A549 (cell line): ENCODE measurements at regions not wholly inside any gene's neighbourhood (a gene's known extent, or its start where the extent isn't known, plus 50 kb on each side); places are given as distances from the start of the nearest gene placed in this dataset.

ENCODE experiments used
- ESRRA ChIP-seq: fragments of 150-350 bp; IDR thresholded peaks from 2 replicates; pipeline ENCODE4 v1.6.1; 2014; ENCODE audit warnings: mild to moderate bottlenecking, low read length, borderline replicate concordance
- FOSL2 ChIP-seq, 2 experiments: fragments of 450-650 bp in 1 of 2; fragments of >200 bp in 1 of 2; sonication (Bioruptor Twin) in 1 of 2; formaldehyde crosslinking; IDR thresholded peaks; 2 replicates each; pipeline versions ENCODE4 v1.5.0 to v1.6.1; 2016 to 2020; ENCODE audit warnings: mild to moderate bottlenecking in 1 of 2, moderate library complexity in 1 of 2
- JUN ChIP-seq, 2 experiments: fragments of >200 bp; sonication (Bioruptor Twin); formaldehyde crosslinking; IDR thresholded peaks; 2 replicates in 1 of 2; 3 replicates in 1 of 2; pipeline ENCODE4 v1.6.1; 2016 to 2017
- MAX ChIP-seq: IDR thresholded peaks from 2 replicates; pipeline ENCODE4 v1.6.1; 2012
- MAZ ChIP-seq: fragments of 150-350 bp; IDR thresholded peaks from 2 replicates; pipeline ENCODE4 v1.6.1; 2014; ENCODE audit warnings: antibody characterized with exemption, low read depth, low read length, borderline replicate concordance
- MYC ChIP-seq: IDR thresholded peaks from 2 replicates; pipeline ENCODE4 v1.6.1; 2012; ENCODE audit warnings: mild to moderate bottlenecking, inconsistent platforms, low read length, improper control_type of control experiment, borderline replicate concordance
- POLR2A ChIP-seq: IDR thresholded peaks from 2 replicates; pipeline ENCODE4 v1.6.1; 2012; ENCODE audit warnings: mild to moderate bottlenecking, low read length
- RFX5 ChIP-seq: fragments of 450-650 bp; IDR thresholded peaks from 2 replicates; pipeline ENCODE4 v1.7.1; 2014; ENCODE audit warnings: antibody characterized with exemption, mild to moderate bottlenecking, moderate library complexity
- RNF2 ChIP-seq: fragments of 200-600 bp; sonication (generic); IDR thresholded peaks from 2 replicates; pipeline ENCODE4 v1.6.1; 2016; ENCODE audit warnings: low read depth, mild to moderate bottlenecking, antibody characterized with exemption, moderate library complexity, borderline replicate concordance
- TF ChIP-seq, protein P1 (sequence below): fragments of >200 bp; sonication (Bioruptor Twin); formaldehyde crosslinking; IDR thresholded peaks from 3 replicates; pipeline ENCODE4 v1.5.1; 2016
- TF ChIP-seq, protein P2 (sequence below): fragments of >200 bp; sonication (Bioruptor Twin); formaldehyde crosslinking; IDR thresholded peaks from 2 replicates; pipeline ENCODE4 v1.6.1; 2016

GRCh38 chr14:89592961-89593360, 175.9 kb upstream of the FOXN3 start:
- TF ChIP-seq RNF2 (no peak), MAX (no peak), MAZ (no peak), JUN (IDR thresholded peaks at IDR 0.05) (no peak), RFX5 (no peak), ESRRA (no peak), MYC (no peak), POLR2A (no peak), FOSL2 (IDR thresholded peaks at IDR 0.05) (no peak), FOSL2 (CRISPR knock-in tag; IDR thresholded peaks at IDR 0.05) (no peak)
- TF ChIP-seq, protein P1, sequence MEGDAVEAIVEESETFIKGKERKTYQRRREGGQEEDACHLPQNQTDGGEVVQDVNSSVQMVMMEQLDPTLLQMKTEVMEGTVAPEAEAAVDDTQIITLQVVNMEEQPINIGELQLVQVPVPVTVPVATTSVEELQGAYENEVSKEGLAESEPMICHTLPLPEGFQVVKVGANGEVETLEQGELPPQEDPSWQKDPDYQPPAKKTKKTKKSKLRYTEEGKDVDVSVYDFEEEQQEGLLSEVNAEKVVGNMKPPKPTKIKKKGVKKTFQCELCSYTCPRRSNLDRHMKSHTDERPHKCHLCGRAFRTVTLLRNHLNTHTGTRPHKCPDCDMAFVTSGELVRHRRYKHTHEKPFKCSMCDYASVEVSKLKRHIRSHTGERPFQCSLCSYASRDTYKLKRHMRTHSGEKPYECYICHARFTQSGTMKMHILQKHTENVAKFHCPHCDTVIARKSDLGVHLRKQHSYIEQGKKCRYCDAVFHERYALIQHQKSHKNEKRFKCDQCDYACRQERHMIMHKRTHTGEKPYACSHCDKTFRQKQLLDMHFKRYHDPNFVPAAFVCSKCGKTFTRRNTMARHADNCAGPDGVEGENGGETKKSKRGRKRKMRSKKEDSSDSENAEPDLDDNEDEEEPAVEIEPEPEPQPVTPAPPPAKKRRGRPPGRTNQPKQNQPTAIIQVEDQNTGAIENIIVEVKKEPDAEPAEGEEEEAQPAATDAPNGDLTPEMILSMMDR, result no peak
- TF ChIP-seq, protein P2, sequence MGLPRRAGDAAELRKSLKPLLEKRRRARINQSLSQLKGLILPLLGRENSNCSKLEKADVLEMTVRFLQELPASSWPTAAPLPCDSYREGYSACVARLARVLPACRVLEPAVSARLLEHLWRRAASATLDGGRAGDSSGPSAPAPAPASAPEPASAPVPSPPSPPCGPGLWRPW, result no peak
